Fibroblast of skin of right quadriceps (primary cell): ENCODE measurements at regions not wholly inside any gene's neighbourhood (a gene's known extent, or its start where the extent isn't known, plus 50 kb on each side); places are given as distances from the start of the nearest gene placed in this dataset.
"Not testable (repeated sequence)": the region's sequence is repeated elsewhere in the genome, so short reads cannot be mapped to it uniquely, and the experiment has no call there.

Source experiments
- DNase-seq: peaks from one replicate; pipeline ENCODE4 v3.0.0-alpha.2; 2013

GRCh38 chr7:148472406-148472805, 118.2 kb upstream of the C7orf33 start:
- DNase-seq, result no peak

GRCh38 chr7:148473703-148474480, 116.7 kb upstream of the C7orf33 start:
- DNase-seq, result no peak

GRCh38 chr7:148474481-148475025, 116.0 kb upstream of the C7orf33 start:
- DNase-seq, result no peak

- DNase-seq, result no peak
These were observed 112.0 kb upstream of the C7orf33 start for GRCh38 chr7:148478551-148478950.

GRCh38 chr7:148480479-148481146, 110.0 kb upstream of the C7orf33 start:
- DNase-seq, result no peak

GRCh38 chr7:148481147-148481526, 109.4 kb upstream of the C7orf33 start:
- DNase-seq, result no peak

GRCh38 chr7:148481971-148482626, 108.5 kb upstream of the C7orf33 start:
- DNase-seq, result no peak

GRCh38 chr7:148483515-148484308, 106.9 kb upstream of the C7orf33 start:
- no peak for DNase-seq

GRCh38 chr7:148484486-148484885, 106.1 kb upstream of the C7orf33 start:
- DNase-seq, result no peak

GRCh38 chr7:148485618-148486017, 104.9 kb upstream of the C7orf33 start:
- no peak for DNase-seq

- no peak for DNase-seq
These were observed 103.6 kb upstream of the C7orf33 start for GRCh38 chr7:148486937-148487336.

- DNase-seq, result no peak
These were observed 102.7 kb upstream of the C7orf33 start for GRCh38 chr7:148487912-148488311.

- DNase-seq, result no peak
These were observed 100.9 kb upstream of the C7orf33 start for GRCh38 chr7:148489678-148490077.

GRCh38 chr7:148492157-148492860, 98.3 kb upstream of the C7orf33 start:
- no peak for DNase-seq

GRCh38 chr7:148495605-148496004, 95.0 kb upstream of the C7orf33 start:
- DNase-seq, result no peak

- no peak for DNase-seq
These were observed 89.6 kb upstream of the C7orf33 start for GRCh38 chr7:148500978-148501377.

GRCh38 chr7:148503900-148504487, 86.6 kb upstream of the C7orf33 start:
- peak; percentile 27 for DNase-seq

- DNase-seq, result no peak
These were observed 84.8 kb upstream of the C7orf33 start for GRCh38 chr7:148505645-148506375.

GRCh38 chr7:148507064-148507573, 83.4 kb upstream of the C7orf33 start:
- not testable (repeated sequence) for DNase-seq

GRCh38 chr7:148507787-148508186, 82.8 kb upstream of the C7orf33 start:
- no peak for DNase-seq

GRCh38 chr7:148514236-148514635, 76.3 kb upstream of the C7orf33 start:
- no peak for DNase-seq
